Brain microvascular endothelial cell (primary cell): ENCODE measurements at regions not wholly inside any gene's neighbourhood (a gene's known extent, or its start where the extent isn't known, plus 50 kb on each side); places are given as distances from the start of the nearest gene placed in this dataset.

Experiments
- DNase-seq: peaks from one replicate; pipeline ENCODE4 v3.0.0-alpha.2; 2020
- H3K27ac ChIP-seq: fragments of 250-450 bp; sonication (Bioruptor Pico); 2 replicates; pipeline ENCODE4 v1.5.1; 2020; ENCODE audit warnings: mild to moderate bottlenecking, moderate library complexity
- H3K27me3 ChIP-seq: fragments of 250-450 bp; sonication (Bioruptor Pico); replicated peaks from 2 replicates; pipeline ENCODE4 v1.5.1; 2020; ENCODE audit warnings: mild to moderate bottlenecking
- H3K36me3 ChIP-seq: fragments of 250-450 bp; sonication (Bioruptor Pico); replicated peaks from 2 replicates; pipeline ENCODE4 v1.5.1; 2020; ENCODE audit warnings: mild to moderate bottlenecking
- H3K4me3 ChIP-seq: 2 replicates; pipeline ENCODE4 v1.5.1; 2011; ENCODE audit warnings: low read depth, mild to moderate bottlenecking, control low read depth, low read length, moderate library complexity
- CTCF ChIP-seq: IDR thresholded peaks from 2 replicates; pipeline ENCODE4 v1.5.1; 2011; ENCODE audit warnings: low read depth, mild to moderate bottlenecking, moderate library complexity, low read length, control low read depth, inconsistent platforms; ENCODE audit errors: missing control alignments
- in situ Hi-C: cut with HindIII; loops from 2 replicates; pipeline ENCODE4 v1.10.0; 2017; ENCODE audit warnings: low sequenced_read_pairs, low pct_ligation_motif_present

- in situ Hi-C loops: no loop called here
- Histone ChIP-seq H3K36me3 (no peaks in the 10 kb centered on the region), H3K27me3 (no peaks in the 10 kb centered on the region), H3K4me3 (no peak overlapping the region), H3K27ac (no peak overlapping the region)
- TF ChIP-seq CTCF: no peak
- no peak for DNase-seq
These were observed 55.0 kb upstream of the TBXT start for GRCh38 chr6:166222631-166223030.

GRCh38 chr6:166221636-166222035 is 54.0 kb upstream of the TBXT start:
- Histone ChIP-seq H3K27ac (no peak overlapping the region), H3K27me3 (no peaks in the 10 kb centered on the region), H3K4me3 (no peak overlapping the region), H3K36me3 (no peaks in the 10 kb centered on the region)
- in situ Hi-C loops: no loop called here
- no peak for DNase-seq
- TF ChIP-seq CTCF: no peak

- DNase-seq: no peak
- Histone ChIP-seq H3K36me3 (no peaks in the 10 kb centered on the region), H3K27me3 (no peaks in the 10 kb centered on the region), H3K27ac (no peak overlapping the region), H3K4me3 (no peak overlapping the region)
- TF ChIP-seq CTCF: no peak
- in situ Hi-C loops: no loop called here
These were observed 53.4 kb upstream of the TBXT start for GRCh38 chr6:166221040-166221439.
